Heart left ventricle (tissue), 13 donors: ENCODE measurements at regions not wholly inside any gene's neighbourhood (a gene's known extent, or its start where the extent isn't known, plus 50 kb on each side); places are given as distances from the start of the nearest gene placed in this dataset.

Experiments used
- CTCF ChIP-seq, 12 donors: fragments of 200-600 bp; sonication (generic) in 4 of 12; IDR thresholded peaks; one replicate each; pipeline versions ENCODE4 v1.5.0 to v1.8.0; 2018 to 2022; ENCODE audit warnings: antibody characterized with exemption in 12 of 12, mild to moderate bottlenecking in 5 of 12
- POLR2A ChIP-seq, 2 donors: fragments of 450-650 bp; IDR thresholded peaks; one replicate each; pipeline ENCODE4 v1.6.1; 2017; ENCODE audit warnings: antibody characterized with exemption in 2 of 2, mild to moderate bottlenecking in 2 of 2, moderate library complexity in 2 of 2
- donor health status: ischemic (EF 13 %, LVEDD 7.1; RV severe dilation, severe dysfunction).
- donor health status: DM: no; HTN: yes; CAD: no.
- donor health status: DM: no; HTN: no; CAD: no.
- donor health status: ischemic (EF 25% LVEDD 6.9; RV normal size, moderate dysfunction).
- donor health status: ischemic (EF 25% LVEDD 5.7; RV mildly dilated, moderate dysfunction).
- donor health status: ischemic (EF 35%, LVEDD 5.7; RV mildly dilated, moderate dysfunction).
- donor health status: nonischemic (EF 11% LVEDD 7.7; RV severe dilation, severe dysfunction).
- donor health status: DM: yes; HTN: yes; CAD: no.
- donor health status: PGD.
- donor health status: ischemic (EF 29% LVEDD 5.4; RV normal size, mild dysfunction).
- donor health status: nonischemic (EF 23%, LVEDD 6.1; RV moderate dilation, normal function).

GRCh38 chr9:75445144-75445543 lies 356.8 kb downstream of the OSTF1 start:
- TF ChIP-seq CTCF (IDR thresholded peaks at IDR 0.05): no peak
- no peak for TF ChIP-seq POLR2A (IDR thresholded peaks at IDR 0.05)
